ENCODE measurements at regions not wholly inside any gene's neighbourhood (a gene's known extent, or its start where the extent isn't known, plus 50 kb on each side); places are given as distances from the start of the nearest gene placed in this dataset.

GRCh38 chr6:168188369-168189199 lies 109.6 kb upstream of the FRMD1 start:
- TF ChIP-seq CTCF (IDR thresholded peaks at IDR 0.05) (no peak), EZH2 (IDR thresholded peaks at IDR 0.05; ENCODE audit: borderline replicate concordance, insufficient read depth, low read depth, low read length, poor library complexity, severe bottlenecking) (no peak)
